GM10266 (cell line): ENCODE measurements at regions not wholly inside any gene's neighbourhood (a gene's known extent, or its start where the extent isn't known, plus 50 kb on each side); places are given as distances from the start of the nearest gene placed in this dataset.

Experiments used
- DNase-seq: peaks from one replicate; pipeline ENCODE4 v3.0.0; 2012; ENCODE audit errors: extremely low spot score
- CTCF ChIP-seq: IDR thresholded peaks from 2 replicates; pipeline ENCODE4 v1.5.1; 2012; ENCODE audit warnings: mild to moderate bottlenecking, low read depth; ENCODE audit not compliant: control insufficient read depth, insufficient read depth; ENCODE audit errors: missing control alignments

DNA sequence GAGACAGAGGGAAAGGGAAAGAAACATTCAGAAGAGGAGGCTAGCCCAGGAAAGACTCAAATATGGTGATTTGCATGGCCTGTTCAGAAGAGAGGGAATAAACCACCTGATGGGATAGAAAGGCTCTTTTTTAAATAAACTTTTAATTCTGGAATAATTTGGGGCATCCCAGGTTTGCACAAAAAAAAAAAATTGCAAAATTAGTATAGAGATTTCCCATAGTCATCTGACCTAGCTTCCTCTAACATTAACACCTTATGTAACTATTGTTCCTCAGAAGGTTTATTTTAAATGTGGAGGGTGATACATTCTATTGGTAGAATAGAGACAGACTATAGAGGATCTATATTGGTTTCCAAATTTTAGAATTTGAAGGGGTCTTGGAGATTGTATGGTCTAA lies 330.4 kb upstream of the SLC14A2 start:
- no peak for DNase-seq
- no peak for TF ChIP-seq CTCF

- TF ChIP-seq CTCF = no peak
- no peak for DNase-seq
Observed at GRCh38 chr18:45285251-45285650, 330.0 kb upstream of the SLC14A2 start.

GRCh38 chr18:45286431-45286830 lies 328.8 kb upstream of the SLC14A2 start:
- no peak for TF ChIP-seq CTCF
- no peak for DNase-seq

- TF ChIP-seq CTCF = no peak
- no peak for DNase-seq
Observed at GRCh38 chr18:45287531-45287930, 327.7 kb upstream of the SLC14A2 start.

DNA sequence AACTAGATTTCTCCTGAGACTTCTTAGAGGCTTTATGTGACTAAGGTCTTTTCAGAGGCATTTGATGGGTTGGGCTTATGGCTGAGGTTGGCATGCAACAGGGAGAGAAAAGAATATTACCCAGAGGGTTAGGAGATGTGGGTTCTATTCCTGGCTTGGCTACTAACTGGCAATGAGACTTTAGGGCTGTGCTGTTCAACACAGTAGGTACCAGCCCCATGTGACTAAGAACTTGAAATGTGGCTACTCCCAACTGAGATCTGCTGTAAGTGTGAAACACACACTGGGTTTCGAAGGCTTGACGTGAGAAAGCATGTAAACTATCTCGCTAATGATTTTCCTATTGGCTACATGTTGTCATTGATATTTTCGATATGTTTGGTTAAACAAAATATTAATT lies 324.9 kb upstream of the SLC14A2 start:
- DNase-seq = no peak
- TF ChIP-seq CTCF = no peak

DNA sequence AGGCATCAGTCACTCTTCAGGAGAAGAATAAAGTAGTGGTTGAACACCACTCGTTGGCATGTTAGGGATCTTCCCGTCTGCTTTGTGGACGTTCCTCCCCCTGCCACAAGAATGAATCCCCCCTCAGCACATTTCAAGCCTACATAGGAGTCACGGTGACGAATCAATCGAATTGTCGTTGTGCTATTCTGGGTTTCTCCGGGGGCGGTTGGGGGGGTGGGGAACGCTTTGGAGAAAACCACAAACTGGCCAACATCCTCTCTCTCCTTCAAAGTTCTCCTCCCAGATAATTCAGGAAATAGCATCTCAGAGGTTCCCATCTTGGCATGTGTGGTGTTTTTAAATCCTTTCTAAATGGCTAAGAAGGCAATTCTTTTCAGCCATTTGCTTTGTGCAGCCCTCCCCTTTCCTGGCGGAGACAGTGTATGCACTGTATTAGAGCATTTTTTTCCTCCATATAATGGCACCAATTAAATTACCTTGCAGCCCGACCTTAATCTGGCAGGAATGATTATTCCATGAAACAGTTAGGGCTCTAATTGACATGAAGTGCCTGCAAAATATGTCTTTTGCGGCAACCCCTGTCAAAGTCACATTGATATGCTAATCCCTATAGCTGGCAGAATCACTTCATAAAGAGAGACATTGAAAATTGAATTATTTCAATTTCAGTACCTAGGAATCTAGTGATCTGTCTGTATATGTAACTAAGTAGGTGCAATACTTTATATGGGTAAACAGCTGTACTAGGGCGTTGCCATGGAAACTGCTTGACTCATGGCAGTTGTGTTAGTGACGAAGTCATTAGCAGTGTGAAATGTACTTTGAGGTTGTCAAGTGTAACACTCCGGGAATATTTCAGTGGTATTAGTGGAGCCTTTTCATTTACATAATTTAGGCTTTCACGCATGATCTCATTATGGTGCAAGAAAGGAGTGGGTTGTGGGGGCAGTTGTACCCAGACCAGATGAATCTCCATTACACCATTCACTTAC lies 323.4 kb upstream of the SLC14A2 start:
- no peak for DNase-seq
- TF ChIP-seq CTCF = no peak

GRCh38 chr18:45295388-45295787 lies 319.9 kb upstream of the SLC14A2 start:
- TF ChIP-seq CTCF = no peak
- no peak for DNase-seq
